ENCODE measurements at regions not wholly inside any gene's neighbourhood (a gene's known extent, or its start where the extent isn't known, plus 50 kb on each side); places are given as distances from the start of the nearest gene placed in this dataset.
"Not testable (repeated sequence)": the region's sequence is repeated elsewhere in the genome, so short reads cannot be mapped to it uniquely, and the experiment has no call there.

- Histone ChIP-seq H3K9me3 (ENCODE audit: control insufficient read depth in 3 of 3, low read length in 3 of 3) (no peaks in the 10 kb centered on the region), H3K4me1 (ENCODE audit: control insufficient read depth in 3 of 3, insufficient read depth in 3 of 3, low read length in 3 of 3) (peaks cover 10% of the 10 kb centered on the region in 3 donors), H3K4me3 (ENCODE audit: low read length in 3 of 3) (peak overlapping the region in 1 of 3 donors; percentile 8), H3K36me3 (ENCODE audit: control insufficient read depth in 3 of 3, insufficient read depth in 3 of 3, low read length in 3 of 3) (no peaks in the 10 kb centered on the region), H3K27ac (ENCODE audit: low read depth, low read length) (no peak overlapping the region), H3K27me3 (ENCODE audit: control insufficient read depth in 3 of 3, insufficient read depth in 3 of 3, low read length in 3 of 3) (no peaks in the 10 kb centered on the region), H3K9ac (ENCODE audit: low read depth in 1 of 3, low read length in 3 of 3) (peak overlapping the region in 1 of 3 donors; percentile 42)
Measured at GRCh38 chr9:13932528-13933267, 381.2 kb downstream of the NFIB start.

- H3K9ac ChIP-seq (ENCODE audit: low read depth in 1 of 3, low read length in 3 of 3) = no peak overlapping the region
- no peak overlapping the region for H3K4me3 ChIP-seq (ENCODE audit: low read length in 3 of 3)
- H3K27me3 ChIP-seq (ENCODE audit: control insufficient read depth in 3 of 3, insufficient read depth in 3 of 3, low read length in 3 of 3) = no peaks in the 10 kb centered on the region
- H3K36me3 ChIP-seq (ENCODE audit: control insufficient read depth in 3 of 3, insufficient read depth in 3 of 3, low read length in 3 of 3) = no peaks in the 10 kb centered on the region
- no peaks in the 10 kb centered on the region for H3K9me3 ChIP-seq (ENCODE audit: control insufficient read depth in 3 of 3, low read length in 3 of 3)
- no peak overlapping the region for H3K27ac ChIP-seq (ENCODE audit: low read depth, low read length)
- H3K4me1 ChIP-seq (ENCODE audit: control insufficient read depth in 3 of 3, insufficient read depth in 3 of 3, low read length in 3 of 3) = peaks cover 10% of the 10 kb centered on the region in 3 donors
Measured at GRCh38 chr9:13929013-13929412, 384.9 kb downstream of the NFIB start.

- H3K4me1 ChIP-seq (ENCODE audit: control insufficient read depth in 3 of 3, insufficient read depth in 3 of 3, low read length in 3 of 3) = no peaks in the 10 kb centered on the region
- H3K9ac ChIP-seq (ENCODE audit: low read depth in 1 of 3, low read length in 3 of 3) = no peak overlapping the region
- no peaks in the 10 kb centered on the region for H3K36me3 ChIP-seq (ENCODE audit: control insufficient read depth in 3 of 3, insufficient read depth in 3 of 3, low read length in 3 of 3)
- no peak overlapping the region for H3K27ac ChIP-seq (ENCODE audit: low read depth, low read length)
- no peak overlapping the region for H3K4me3 ChIP-seq (ENCODE audit: low read length in 3 of 3)
- H3K27me3 ChIP-seq (ENCODE audit: control insufficient read depth in 3 of 3, insufficient read depth in 3 of 3, low read length in 3 of 3) = no peaks in the 10 kb centered on the region
- no peaks in the 10 kb centered on the region for H3K9me3 ChIP-seq (ENCODE audit: control insufficient read depth in 3 of 3, low read length in 3 of 3)
Measured at GRCh38 chr9:13923381-13923780, 390.6 kb downstream of the NFIB start.

GRCh38 chr9:13920557-13920956 is 393.4 kb downstream of the NFIB start:
- H3K4me3 ChIP-seq (ENCODE audit: low read length in 3 of 3) = no peak overlapping the region
- no peak overlapping the region for H3K9ac ChIP-seq (ENCODE audit: low read depth in 1 of 3, low read length in 3 of 3)
- H3K36me3 ChIP-seq (ENCODE audit: control insufficient read depth in 3 of 3, insufficient read depth in 3 of 3, low read length in 3 of 3) = no peaks in the 10 kb centered on the region
- H3K4me1 ChIP-seq (ENCODE audit: control insufficient read depth in 3 of 3, insufficient read depth in 3 of 3, low read length in 3 of 3) = peaks cover 0 to 5% (median 3%) of the 10 kb centered on the region in 3 donors
- H3K27ac ChIP-seq (ENCODE audit: low read depth, low read length) = no peak overlapping the region
- no peaks in the 10 kb centered on the region for H3K9me3 ChIP-seq (ENCODE audit: control insufficient read depth in 3 of 3, low read length in 3 of 3)
- H3K27me3 ChIP-seq (ENCODE audit: control insufficient read depth in 3 of 3, insufficient read depth in 3 of 3, low read length in 3 of 3) = no peaks in the 10 kb centered on the region

DNA sequence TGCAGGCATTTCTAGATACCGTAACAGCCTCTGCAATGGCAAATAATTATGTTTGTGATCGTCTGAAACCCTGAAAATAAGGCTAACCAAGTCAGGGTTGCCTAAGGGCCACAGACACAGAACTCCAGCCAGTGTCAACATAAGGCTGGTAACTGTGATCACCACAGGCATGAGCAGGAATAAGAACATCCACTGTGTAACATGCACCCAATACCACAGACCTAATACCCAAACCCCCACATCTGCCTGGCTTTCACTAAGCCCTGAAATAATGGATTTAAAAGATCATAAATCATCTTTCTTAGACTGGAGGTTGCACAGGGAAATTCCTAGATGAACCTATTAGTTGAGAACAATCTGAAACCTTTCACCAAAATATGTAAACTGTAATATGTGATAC is 394.5 kb downstream of the NFIB start:
- H3K9ac ChIP-seq (ENCODE audit: low read depth in 1 of 3, low read length in 3 of 3) = no peak overlapping the region
- no peaks in the 10 kb centered on the region for H3K9me3 ChIP-seq (ENCODE audit: control insufficient read depth in 3 of 3, low read length in 3 of 3)
- peaks cover 4 to 8% (median 7%) of the 10 kb centered on the region in 3 donors for H3K4me1 ChIP-seq (ENCODE audit: control insufficient read depth in 3 of 3, insufficient read depth in 3 of 3, low read length in 3 of 3)
- H3K27ac ChIP-seq (ENCODE audit: low read depth, low read length) = no peak overlapping the region
- H3K36me3 ChIP-seq (ENCODE audit: control insufficient read depth in 3 of 3, insufficient read depth in 3 of 3, low read length in 3 of 3) = no peaks in the 10 kb centered on the region
- H3K4me3 ChIP-seq (ENCODE audit: low read length in 3 of 3) = no peak overlapping the region
- no peaks in the 10 kb centered on the region for H3K27me3 ChIP-seq (ENCODE audit: control insufficient read depth in 3 of 3, insufficient read depth in 3 of 3, low read length in 3 of 3)

GRCh38 chr9:13917534-13917933 is 396.4 kb downstream of the NFIB start:
- Histone ChIP-seq H3K27ac (ENCODE audit: low read depth, low read length) (no peak overlapping the region), H3K4me1 (ENCODE audit: control insufficient read depth in 3 of 3, insufficient read depth in 3 of 3, low read length in 3 of 3) (peaks cover 4 to 8% (median 7%) of the 10 kb centered on the region in 3 donors), H3K9ac (ENCODE audit: low read depth in 1 of 3, low read length in 3 of 3) (no peak overlapping the region), H3K27me3 (ENCODE audit: control insufficient read depth in 3 of 3, insufficient read depth in 3 of 3, low read length in 3 of 3) (no peaks in the 10 kb centered on the region), H3K36me3 (ENCODE audit: control insufficient read depth in 3 of 3, insufficient read depth in 3 of 3, low read length in 3 of 3) (no peaks in the 10 kb centered on the region), H3K4me3 (ENCODE audit: low read length in 3 of 3) (no peak overlapping the region), H3K9me3 (ENCODE audit: control insufficient read depth in 3 of 3, low read length in 3 of 3) (no peaks in the 10 kb centered on the region)

- H3K4me3 ChIP-seq (ENCODE audit: low read length in 3 of 3) = no peak overlapping the region
- H3K36me3 ChIP-seq (ENCODE audit: control insufficient read depth in 3 of 3, insufficient read depth in 3 of 3, low read length in 3 of 3) = no peaks in the 10 kb centered on the region
- no peaks in the 10 kb centered on the region for H3K27me3 ChIP-seq (ENCODE audit: control insufficient read depth in 3 of 3, insufficient read depth in 3 of 3, low read length in 3 of 3)
- peak overlapping the region; percentile 9 for H3K27ac ChIP-seq (ENCODE audit: low read depth, low read length)
- H3K9ac ChIP-seq (ENCODE audit: low read depth in 1 of 3, low read length in 3 of 3) = no peak overlapping the region
- H3K9me3 ChIP-seq (ENCODE audit: control insufficient read depth in 3 of 3, low read length in 3 of 3) = no peaks in the 10 kb centered on the region
- H3K4me1 ChIP-seq (ENCODE audit: control insufficient read depth in 3 of 3, insufficient read depth in 3 of 3, low read length in 3 of 3) = peaks cover 4 to 8% (median 7%) of the 10 kb centered on the region in 3 donors
Measured at GRCh38 chr9:13915591-13916301, 398.2 kb downstream of the NFIB start.

DNA sequence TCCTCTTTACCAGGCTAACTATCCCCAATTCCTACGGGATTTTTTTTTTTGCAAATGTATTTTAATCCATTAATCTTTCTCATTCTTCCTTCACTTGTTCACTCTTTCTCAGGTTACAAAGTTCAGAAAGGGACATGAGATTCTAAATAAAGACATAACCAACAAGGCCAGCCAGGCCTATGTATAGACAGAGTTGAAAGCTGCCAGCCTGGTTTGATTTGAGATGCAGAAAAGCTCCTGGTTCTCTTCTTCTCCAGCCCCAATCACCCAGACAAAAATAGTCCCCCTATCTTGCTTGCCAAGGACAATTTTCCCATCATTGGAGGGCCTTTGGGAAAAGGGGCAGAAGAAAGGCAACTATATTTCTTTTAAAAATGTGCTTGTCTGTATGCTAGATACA is 398.8 kb downstream of the NFIB start:
- Histone ChIP-seq H3K36me3 (ENCODE audit: control insufficient read depth in 3 of 3, insufficient read depth in 3 of 3, low read length in 3 of 3) (no peaks in the 10 kb centered on the region), H3K9ac (ENCODE audit: low read depth in 1 of 3, low read length in 3 of 3) (no peak overlapping the region), H3K27ac (ENCODE audit: low read depth, low read length) (peak overlapping the region; percentile 9), H3K4me1 (ENCODE audit: control insufficient read depth in 3 of 3, insufficient read depth in 3 of 3, low read length in 3 of 3) (peaks cover 4 to 8% (median 7%) of the 10 kb centered on the region in 3 donors), H3K4me3 (ENCODE audit: low read length in 3 of 3) (no peak overlapping the region), H3K27me3 (ENCODE audit: control insufficient read depth in 3 of 3, insufficient read depth in 3 of 3, low read length in 3 of 3) (no peaks in the 10 kb centered on the region), H3K9me3 (ENCODE audit: control insufficient read depth in 3 of 3, low read length in 3 of 3) (no peaks in the 10 kb centered on the region)

- Histone ChIP-seq H3K9me3 (ENCODE audit: control insufficient read depth in 3 of 3, low read length in 3 of 3) (no peaks in the 10 kb centered on the region), H3K4me1 (ENCODE audit: control insufficient read depth in 3 of 3, insufficient read depth in 3 of 3, low read length in 3 of 3) (peaks cover 4 to 8% (median 7%) of the 10 kb centered on the region in 3 donors), H3K27ac (ENCODE audit: low read depth, low read length) (no peak overlapping the region), H3K4me3 (ENCODE audit: low read length in 3 of 3) (no peak overlapping the region), H3K36me3 (ENCODE audit: control insufficient read depth in 3 of 3, insufficient read depth in 3 of 3, low read length in 3 of 3) (no peaks in the 10 kb centered on the region), H3K9ac (ENCODE audit: low read depth in 1 of 3, low read length in 3 of 3) (no peak overlapping the region), H3K27me3 (ENCODE audit: control insufficient read depth in 3 of 3, insufficient read depth in 3 of 3, low read length in 3 of 3) (no peaks in the 10 kb centered on the region)
Measured at GRCh38 chr9:13911473-13911872, 402.5 kb downstream of the NFIB start.

GRCh38 chr9:13907842-13908241 is 406.1 kb downstream of the NFIB start:
- H3K36me3 ChIP-seq (ENCODE audit: control insufficient read depth in 3 of 3, insufficient read depth in 3 of 3, low read length in 3 of 3); H3K4me1 ChIP-seq (ENCODE audit: control insufficient read depth in 3 of 3, insufficient read depth in 3 of 3, low read length in 3 of 3); H3K4me3 ChIP-seq (ENCODE audit: low read length in 3 of 3); H3K9ac ChIP-seq (ENCODE audit: low read depth in 1 of 3, low read length in 3 of 3); H3K9me3 ChIP-seq (ENCODE audit: control insufficient read depth in 3 of 3, low read length in 3 of 3); H3K27ac ChIP-seq (ENCODE audit: low read depth, low read length); H3K27me3 ChIP-seq (ENCODE audit: control insufficient read depth in 3 of 3, insufficient read depth in 3 of 3, low read length in 3 of 3): not testable (repeated sequence)

Data from skeletal muscle tissue (tissue), 3 donors.